Neural cell (in vitro differentiated cells): ENCODE measurements at regions not wholly inside any gene's neighbourhood (a gene's known extent, or its start where the extent isn't known, plus 50 kb on each side); places are given as distances from the start of the nearest gene placed in this dataset.

Experiments used
- CTCF ChIP-seq: fragments of 450-650 bp; IDR thresholded peaks from 2 replicates; pipeline ENCODE4 v1.5.1; 2014; ENCODE audit warnings: antibody characterized with exemption, mild to moderate bottlenecking, moderate library complexity; ENCODE audit not compliant: poor library complexity, severe bottlenecking
- TAF1 ChIP-seq: IDR thresholded peaks from 2 replicates; pipeline ENCODE4 v1.6.1; 2012; ENCODE audit warnings: low read depth

GRCh38 chr4:1512051-1512737 lies 106.0 kb upstream of the NKX1-1 start:
- TF ChIP-seq TAF1: no peak
- TF ChIP-seq CTCF: no peak
